ENCODE measurements at regions not wholly inside any gene's neighbourhood (a gene's known extent, or its start where the extent isn't known, plus 50 kb on each side); places are given as distances from the start of the nearest gene placed in this dataset.

GRCh38 chr2:220931491-220931890 lies 640.6 kb downstream of the EPHA4 start:
- TF ChIP-seq EP300 (IDR thresholded peaks at IDR 0.05), result no peak
- TF ChIP-seq CTCF (IDR thresholded peaks at IDR 0.05), result no peak
- TF ChIP-seq POLR2A (IDR thresholded peaks at IDR 0.05), result no peak
